ENCODE measurements at regions not wholly inside any gene's neighbourhood (a gene's known extent, or its start where the extent isn't known, plus 50 kb on each side); places are given as distances from the start of the nearest gene placed in this dataset.

DNA sequence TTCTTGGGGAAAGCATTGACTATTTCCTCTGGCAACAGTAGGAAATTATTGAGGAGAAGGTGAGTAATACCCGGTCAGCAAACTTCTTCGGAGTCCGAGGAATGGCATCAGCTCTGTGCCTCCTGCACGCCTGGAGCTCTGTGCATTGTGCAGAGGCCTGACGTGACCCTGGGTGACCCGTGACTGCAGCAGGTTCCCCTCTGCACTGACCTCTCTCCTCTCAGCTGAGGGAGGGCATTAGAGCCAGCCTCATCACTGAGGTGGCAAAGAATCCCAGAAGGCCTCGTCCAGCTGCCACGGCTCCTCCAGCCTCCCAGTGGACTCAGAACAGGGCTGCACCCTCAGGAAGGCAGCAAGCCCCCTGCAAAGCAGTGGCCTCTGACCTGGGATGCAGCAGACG, 502.9 kb downstream of the CD83 start:
- no peak overlapping the region for H3K9ac ChIP-seq (ENCODE audit: insufficient read depth in 1 of 2, low read length in 2 of 2)
- ATAC-seq (ENCODE audit: insufficient read depth, low FRiP score) (no peak), DNase-seq (no peak)
- peaks cover 2 to 21% (median 9%) of the 10 kb centered on the region in 5 donors for H3K4me1 ChIP-seq (ENCODE audit: control insufficient read depth in 5 of 5, insufficient read depth in 5 of 5, low read length in 5 of 5)
- H3K27ac ChIP-seq (ENCODE audit: low read depth in 1 of 2, low read length in 1 of 2), result no peak overlapping the region
- H3K9me3 ChIP-seq (ENCODE audit: control insufficient read depth in 4 of 4, insufficient read depth in 3 of 4, low read length in 3 of 4), result peaks cover 0 to 8% (median 6%) of the 10 kb centered on the region in 4 donors
- WGBS, 2 donors, result 81 to 91% methylated on average over 9 of the region's 9 CpGs
- peaks cover 0 to 2% (median 0%) of the 10 kb centered on the region in 3 donors for H3K27me3 ChIP-seq (ENCODE audit: control insufficient read depth in 3 of 3, insufficient read depth in 3 of 3, low read length in 2 of 3)
- no peak overlapping the region for H3K4me3 ChIP-seq
- TF ChIP-seq, protein P1, sequence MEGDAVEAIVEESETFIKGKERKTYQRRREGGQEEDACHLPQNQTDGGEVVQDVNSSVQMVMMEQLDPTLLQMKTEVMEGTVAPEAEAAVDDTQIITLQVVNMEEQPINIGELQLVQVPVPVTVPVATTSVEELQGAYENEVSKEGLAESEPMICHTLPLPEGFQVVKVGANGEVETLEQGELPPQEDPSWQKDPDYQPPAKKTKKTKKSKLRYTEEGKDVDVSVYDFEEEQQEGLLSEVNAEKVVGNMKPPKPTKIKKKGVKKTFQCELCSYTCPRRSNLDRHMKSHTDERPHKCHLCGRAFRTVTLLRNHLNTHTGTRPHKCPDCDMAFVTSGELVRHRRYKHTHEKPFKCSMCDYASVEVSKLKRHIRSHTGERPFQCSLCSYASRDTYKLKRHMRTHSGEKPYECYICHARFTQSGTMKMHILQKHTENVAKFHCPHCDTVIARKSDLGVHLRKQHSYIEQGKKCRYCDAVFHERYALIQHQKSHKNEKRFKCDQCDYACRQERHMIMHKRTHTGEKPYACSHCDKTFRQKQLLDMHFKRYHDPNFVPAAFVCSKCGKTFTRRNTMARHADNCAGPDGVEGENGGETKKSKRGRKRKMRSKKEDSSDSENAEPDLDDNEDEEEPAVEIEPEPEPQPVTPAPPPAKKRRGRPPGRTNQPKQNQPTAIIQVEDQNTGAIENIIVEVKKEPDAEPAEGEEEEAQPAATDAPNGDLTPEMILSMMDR (IDR thresholded peaks at IDR 0.05; ENCODE audit: control extremely low read depth, extremely low read depth), result no peak
- no peaks in the 10 kb centered on the region for H3K36me3 ChIP-seq (ENCODE audit: control insufficient read depth in 4 of 4, insufficient read depth in 4 of 4, low read length in 4 of 4)

DNA sequence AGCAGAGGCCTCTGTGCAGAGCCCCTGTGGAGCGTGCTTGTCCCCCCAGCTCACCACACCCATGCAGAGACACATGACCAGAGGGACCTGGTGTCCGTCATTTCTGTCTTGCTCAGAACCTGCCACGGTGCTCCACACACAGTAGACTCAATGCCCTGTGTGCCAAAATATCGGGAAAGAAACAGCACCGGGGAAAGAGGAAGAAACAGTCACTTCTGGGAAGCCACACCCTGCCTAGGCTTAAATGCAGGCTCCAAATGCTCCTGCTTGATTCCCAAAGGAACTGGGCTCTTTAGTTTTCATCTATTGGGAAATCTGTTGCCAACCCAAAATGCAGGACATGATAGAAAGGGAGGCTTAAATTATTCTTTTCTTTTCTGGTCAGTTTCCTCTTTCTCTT, 503.9 kb downstream of the CD83 start:
- Histone ChIP-seq H3K9me3 (ENCODE audit: control insufficient read depth in 4 of 4, insufficient read depth in 3 of 4, low read length in 3 of 4) (peaks cover 0 to 2% (median 0%) of the 10 kb centered on the region in 4 donors), H3K4me3 (no peak overlapping the region), H3K4me1 (ENCODE audit: control insufficient read depth in 5 of 5, insufficient read depth in 5 of 5, low read length in 5 of 5) (peaks cover 2 to 21% (median 9%) of the 10 kb centered on the region in 5 donors), H3K27ac (ENCODE audit: low read depth in 1 of 2, low read length in 1 of 2) (no peak overlapping the region), H3K27me3 (ENCODE audit: control insufficient read depth in 3 of 3, insufficient read depth in 3 of 3, low read length in 2 of 3) (peaks cover 0 to 2% (median 0%) of the 10 kb centered on the region in 3 donors), H3K36me3 (ENCODE audit: control insufficient read depth in 4 of 4, insufficient read depth in 4 of 4, low read length in 4 of 4) (no peaks in the 10 kb centered on the region), H3K9ac (ENCODE audit: insufficient read depth in 1 of 2, low read length in 2 of 2) (no peak overlapping the region)
- TF ChIP-seq, protein P1 (IDR thresholded peaks at IDR 0.05; ENCODE audit: control extremely low read depth, extremely low read depth), result no peak
- 25 to 38% methylated on average over 5 of the region's 5 CpGs for WGBS, 2 donors
- peak in 1 of 3 donors; percentile 16 for DNase-seq
- ATAC-seq (ENCODE audit: insufficient read depth, low FRiP score), result peak; percentile 36

DNA sequence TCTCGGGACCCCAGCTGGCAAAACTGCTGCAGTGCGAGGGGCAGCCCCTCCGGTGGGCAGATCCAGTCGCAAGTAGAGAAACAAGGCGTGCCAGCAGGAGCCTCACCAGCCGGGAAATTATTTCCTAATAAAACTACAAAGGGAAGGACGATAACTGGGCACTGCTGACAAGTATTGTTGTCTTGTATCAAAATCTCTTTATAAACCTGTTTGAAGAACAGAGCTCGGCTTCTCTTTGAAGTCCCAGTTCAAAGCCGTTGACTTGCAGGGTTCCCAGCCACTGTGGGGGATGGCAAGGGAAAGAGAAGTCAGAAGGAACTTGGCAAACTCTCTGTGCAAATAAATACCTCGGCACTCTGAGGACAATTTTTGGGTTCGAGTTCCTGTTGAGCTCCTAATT, 504.5 kb downstream of the CD83 start:
- H3K4me3 ChIP-seq, result no peak overlapping the region

More for the DNA sequence above, 504.5 kb downstream of the CD83 start:
- Histone ChIP-seq H3K36me3 (ENCODE audit: control insufficient read depth in 4 of 4, insufficient read depth in 4 of 4, low read length in 4 of 4) (no peaks in the 10 kb centered on the region), H3K27ac (ENCODE audit: low read depth in 1 of 2, low read length in 1 of 2) (no peak overlapping the region), H3K27me3 (ENCODE audit: control insufficient read depth in 3 of 3, insufficient read depth in 3 of 3, low read length in 2 of 3) (peaks cover 0 to 2% (median 0%) of the 10 kb centered on the region in 3 donors), H3K4me1 (ENCODE audit: control insufficient read depth in 5 of 5, insufficient read depth in 5 of 5, low read length in 5 of 5) (peaks cover 2 to 21% (median 9%) of the 10 kb centered on the region in 5 donors), H3K9me3 (ENCODE audit: control insufficient read depth in 4 of 4, insufficient read depth in 3 of 4, low read length in 3 of 4) (no peaks in the 10 kb centered on the region), H3K9ac (ENCODE audit: insufficient read depth in 1 of 2, low read length in 2 of 2) (no peak overlapping the region)
- ATAC-seq (ENCODE audit: insufficient read depth, low FRiP score) (no peak), DNase-seq (peak; percentile 40 to 79 (median 51))
- 23 to 30% methylated on average over 11 of the region's 11 CpGs for WGBS, 2 donors
- TF ChIP-seq, protein P1 (IDR thresholded peaks at IDR 0.05; ENCODE audit: control extremely low read depth, extremely low read depth), result no peak
